ENCODE measurements at regions not wholly inside any gene's neighbourhood (a gene's known extent, or its start where the extent isn't known, plus 50 kb on each side); places are given as distances from the start of the nearest gene placed in this dataset.

GRCh38 chr9:106082621-106083020 lies 388.3 kb downstream of the TMEM38B start:
- Histone ChIP-seq H3K27ac (ENCODE audit: low read depth in 2 of 2, low read length in 2 of 2) (no peak overlapping the region), H3K4me3 (ENCODE audit: low read length in 3 of 3) (no peak overlapping the region), H3K4me1 (ENCODE audit: control insufficient read depth in 2 of 3, insufficient read depth in 2 of 3, low read depth in 1 of 3, low read length in 3 of 3) (no peaks in the 10 kb centered on the region), H3K9ac (ENCODE audit: low read length in 3 of 3) (no peak overlapping the region), H3K27me3 (ENCODE audit: control insufficient read depth, insufficient read depth, low read length) (no peaks in the 10 kb centered on the region), H3K9me3 (ENCODE audit: control insufficient read depth in 2 of 3, insufficient read depth in 1 of 3, low read length in 3 of 3) (no peaks in the 10 kb centered on the region), H3K36me3 (ENCODE audit: control insufficient read depth in 2 of 3, insufficient read depth in 3 of 3, low read length in 3 of 3) (no peaks in the 10 kb centered on the region)
- no peak for TF ChIP-seq CTCF (IDR thresholded peaks at IDR 0.05; ENCODE audit: borderline replicate concordance, extremely low read depth, insufficient read depth)
- intact Hi-C loops (cut with DNase I): no loop called here
- DNase-seq (peak in 2 of 5 donors; percentile 16 to 64), FAIRE-seq (no peak)

DNA sequence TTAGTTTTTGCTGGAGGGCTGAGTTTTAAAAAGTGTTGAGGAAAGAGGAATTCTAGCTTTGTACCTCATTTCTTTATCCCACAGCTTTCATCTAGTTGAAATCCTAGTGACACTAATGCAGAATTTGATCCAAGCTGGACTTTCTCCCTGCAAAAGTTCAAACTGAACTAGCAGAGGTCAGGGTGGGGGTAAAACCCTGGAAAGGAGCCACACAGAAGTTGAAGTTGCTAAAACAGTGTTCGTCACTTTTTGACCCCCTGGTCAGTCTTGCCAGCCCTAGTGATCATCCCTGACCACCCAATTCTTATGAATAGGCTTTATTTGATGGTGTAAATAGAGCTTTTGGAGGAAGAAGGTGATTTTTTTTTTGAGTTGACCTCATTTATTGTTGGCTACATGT lies 390.4 kb downstream of the TMEM38B start:
- H3K27ac ChIP-seq (ENCODE audit: low read depth in 2 of 2, low read length in 2 of 2): no peak overlapping the region
- intact Hi-C loops (cut with DNase I): no loop called here
- DNase-seq (no peak), FAIRE-seq (no peak)
- no peaks in the 10 kb centered on the region for H3K4me1 ChIP-seq (ENCODE audit: control insufficient read depth in 2 of 3, insufficient read depth in 2 of 3, low read depth in 1 of 3, low read length in 3 of 3)
- H3K9ac ChIP-seq (ENCODE audit: low read length in 3 of 3): no peak overlapping the region
- no peak overlapping the region for H3K4me3 ChIP-seq (ENCODE audit: low read length in 3 of 3)
- TF ChIP-seq CTCF (IDR thresholded peaks at IDR 0.05; ENCODE audit: borderline replicate concordance, extremely low read depth, insufficient read depth): no peak
- no peaks in the 10 kb centered on the region for H3K9me3 ChIP-seq (ENCODE audit: control insufficient read depth in 2 of 3, insufficient read depth in 1 of 3, low read length in 3 of 3)
- no peaks in the 10 kb centered on the region for H3K27me3 ChIP-seq (ENCODE audit: control insufficient read depth, insufficient read depth, low read length)
- no peaks in the 10 kb centered on the region for H3K36me3 ChIP-seq (ENCODE audit: control insufficient read depth in 2 of 3, insufficient read depth in 3 of 3, low read length in 3 of 3)

DNA sequence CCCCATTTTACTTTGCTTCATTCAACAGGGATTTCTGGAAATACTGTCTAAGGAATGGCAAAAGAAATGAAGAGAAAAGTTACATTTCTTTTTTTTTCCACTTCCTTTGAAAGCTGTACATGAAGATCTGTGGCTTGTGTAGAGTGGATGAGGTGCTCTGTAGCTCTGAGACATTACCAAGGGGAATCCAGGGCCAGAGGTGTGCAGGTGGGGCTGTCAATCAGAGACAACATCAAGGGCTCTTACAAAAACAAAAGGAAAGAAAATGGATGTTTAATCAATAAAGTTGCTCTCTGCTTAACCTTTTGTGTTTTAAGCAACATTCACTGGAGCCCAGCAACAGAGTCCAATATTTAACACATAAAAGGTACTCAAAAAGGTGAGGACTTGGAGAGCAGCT lies 391.1 kb downstream of the TMEM38B start:
- Histone ChIP-seq H3K36me3 (ENCODE audit: control insufficient read depth in 2 of 3, insufficient read depth in 3 of 3, low read length in 3 of 3) (no peaks in the 10 kb centered on the region), H3K27me3 (ENCODE audit: control insufficient read depth, insufficient read depth, low read length) (no peaks in the 10 kb centered on the region), H3K9me3 (ENCODE audit: control insufficient read depth in 2 of 3, insufficient read depth in 1 of 3, low read length in 3 of 3) (no peaks in the 10 kb centered on the region), H3K4me1 (ENCODE audit: control insufficient read depth in 2 of 3, insufficient read depth in 2 of 3, low read depth in 1 of 3, low read length in 3 of 3) (no peaks in the 10 kb centered on the region), H3K9ac (ENCODE audit: low read length in 3 of 3) (no peak overlapping the region), H3K4me3 (ENCODE audit: low read length in 3 of 3) (no peak overlapping the region), H3K27ac (ENCODE audit: low read depth in 2 of 2, low read length in 2 of 2) (no peak overlapping the region)
- DNase-seq (no peak), FAIRE-seq (no peak)
- intact Hi-C loops (cut with DNase I): no loop called here
- TF ChIP-seq CTCF (IDR thresholded peaks at IDR 0.05; ENCODE audit: borderline replicate concordance, extremely low read depth, insufficient read depth): no peak

- Histone ChIP-seq H3K4me1 (ENCODE audit: control insufficient read depth in 2 of 3, insufficient read depth in 2 of 3, low read depth in 1 of 3, low read length in 3 of 3) (no peaks in the 10 kb centered on the region), H3K36me3 (ENCODE audit: control insufficient read depth in 2 of 3, insufficient read depth in 3 of 3, low read length in 3 of 3) (no peaks in the 10 kb centered on the region), H3K9me3 (ENCODE audit: control insufficient read depth in 2 of 3, insufficient read depth in 1 of 3, low read length in 3 of 3) (peaks cover 0 to 2% (median 0%) of the 10 kb centered on the region in 3 donors), H3K27ac (ENCODE audit: low read depth in 2 of 2, low read length in 2 of 2) (no peak overlapping the region), H3K4me3 (ENCODE audit: low read length in 3 of 3) (no peak overlapping the region), H3K9ac (ENCODE audit: low read length in 3 of 3) (no peak overlapping the region), H3K27me3 (ENCODE audit: control insufficient read depth, insufficient read depth, low read length) (no peaks in the 10 kb centered on the region)
- TF ChIP-seq CTCF (IDR thresholded peaks at IDR 0.05; ENCODE audit: borderline replicate concordance, extremely low read depth, insufficient read depth): no peak
- FAIRE-seq (no peak), DNase-seq (no peak)
- intact Hi-C loops (cut with DNase I): no loop called here
Observed at GRCh38 chr9:106092083-106092482, 397.7 kb downstream of the TMEM38B start.

Measured in kidney (tissue), 13 donors.